Neuronal stem cell (in vitro differentiated cells): ENCODE measurements at regions not wholly inside any gene's neighbourhood (a gene's known extent, or its start where the extent isn't known, plus 50 kb on each side); places are given as distances from the start of the nearest gene placed in this dataset.

Experiments used
- DNase-seq: peaks from one replicate; pipeline ENCODE4 v3.0.0-alpha.2; 2013; ENCODE audit warnings: low spot score
- H2AFZ ChIP-seq: one replicate; pipeline ENCODE4 v1.6.1; 2013; ENCODE audit warnings: mild to moderate bottlenecking, low read length, inconsistent platforms
- H2AK5ac ChIP-seq: 2 replicates; pipeline ENCODE4 v1.6.1; 2013; ENCODE audit warnings: low read depth, mild to moderate bottlenecking, inconsistent platforms, low read length, moderate library complexity, mixed read lengths
- H2BK120ac ChIP-seq: 2 replicates; pipeline ENCODE4 v1.6.1; 2013; ENCODE audit warnings: low read depth, mild to moderate bottlenecking, inconsistent platforms, low read length, moderate library complexity, mixed read lengths
- H2BK12ac ChIP-seq: one replicate; pipeline ENCODE4 v1.6.1; 2013; ENCODE audit warnings: low read length, inconsistent platforms
- H2BK15ac ChIP-seq: 2 replicates; pipeline ENCODE4 v1.6.1; 2013; ENCODE audit warnings: mild to moderate bottlenecking, low read length, inconsistent platforms, mixed read lengths
- H2BK5ac ChIP-seq: one replicate; pipeline ENCODE4 v1.6.1; 2013; ENCODE audit warnings: inconsistent platforms, mild to moderate bottlenecking, low read length, moderate library complexity
- H3K14ac ChIP-seq: one replicate; pipeline ENCODE4 v1.6.1; 2013; ENCODE audit warnings: low read length, inconsistent platforms
- H3K18ac ChIP-seq: 2 replicates; pipeline ENCODE4 v1.6.1; 2013; ENCODE audit warnings: low read length, inconsistent platforms
- H3K23ac ChIP-seq: 2 replicates; pipeline ENCODE4 v1.6.1; 2013; ENCODE audit warnings: low read depth, mild to moderate bottlenecking, mixed read lengths, low read length, inconsistent platforms; ENCODE audit not compliant: poor library complexity
- H3K27ac ChIP-seq: replicated peaks from 3 replicates; pipeline ENCODE4 v1.5.1; 2013; ENCODE audit warnings: low read length, inconsistent platforms
- H3K27me3 ChIP-seq, 3 experiments: 2 replicates each; pipeline ENCODE4 v1.6.1; 2013; ENCODE audit warnings: low read length in 3 of 3, mild to moderate bottlenecking in 2 of 3, inconsistent platforms in 1 of 3, low read depth in 1 of 3, mixed read lengths in 1 of 3, moderate library complexity in 1 of 3; ENCODE audit not compliant: control insufficient read depth in 3 of 3, insufficient read depth in 3 of 3
- H3K36me3 ChIP-seq, 2 donors: replicated peaks in 1 of 2; 2 replicates each; pipeline ENCODE4 v1.6.1; 2013; ENCODE audit warnings: low read length in 2 of 2; ENCODE audit not compliant: control insufficient read depth in 2 of 2, insufficient read depth in 2 of 2
- H3K4ac ChIP-seq: 2 replicates; pipeline ENCODE4 v1.6.1; 2013; ENCODE audit warnings: inconsistent platforms, mild to moderate bottlenecking, low read length, moderate library complexity
- H3K4me1 ChIP-seq, 2 donors: 1 replicate in 1 of 2; 2 replicates in 1 of 2; pipeline ENCODE4 v1.6.1; 2013; ENCODE audit warnings: low read length in 2 of 2, low read depth in 1 of 2; ENCODE audit not compliant: control insufficient read depth in 2 of 2, insufficient read depth in 1 of 2
- H3K4me2 ChIP-seq: one replicate; pipeline ENCODE4 v1.6.1; 2013; ENCODE audit warnings: mild to moderate bottlenecking, low read length, inconsistent platforms; ENCODE audit not compliant: insufficient read depth, poor library complexity, severe bottlenecking
- H3K4me3 ChIP-seq, 2 donors: 2 replicates each; pipeline ENCODE4 v1.5.1; 2013; ENCODE audit warnings: low read length in 2 of 2, mild to moderate bottlenecking in 2 of 2, inconsistent platforms in 1 of 2, moderate library complexity in 1 of 2
- H3K79me1 ChIP-seq: one replicate; pipeline ENCODE4 v1.6.1; 2013; ENCODE audit warnings: low read depth, mild to moderate bottlenecking, inconsistent platforms, low read length, moderate library complexity
- H3K9ac ChIP-seq: one replicate; pipeline ENCODE4 v1.6.1; 2013; ENCODE audit warnings: mild to moderate bottlenecking, low read depth, low read length, inconsistent platforms; ENCODE audit not compliant: poor library complexity
- H3K9me3 ChIP-seq, 2 donors: replicated peaks in 1 of 2; 2 replicates each; pipeline versions ENCODE3 to v1.6.1; 2013; ENCODE audit warnings: low read length in 2 of 2, mild to moderate bottlenecking in 2 of 2, inconsistent platforms in 1 of 2, low read depth in 1 of 2, mixed read lengths in 1 of 2, moderate library complexity in 1 of 2; ENCODE audit not compliant: control insufficient read depth in 2 of 2, insufficient read depth in 1 of 2
- H4K8ac ChIP-seq: one replicate; pipeline ENCODE4 v1.6.1; 2013; ENCODE audit warnings: low read depth, mild to moderate bottlenecking, inconsistent platforms, low read length, moderate library complexity
- H4K91ac ChIP-seq: one replicate; pipeline ENCODE4 v1.6.1; 2013; ENCODE audit warnings: low read length, low read depth, mild to moderate bottlenecking, inconsistent platforms; ENCODE audit not compliant: poor library complexity
- WGBS, 2 donors: extraction: QIAGEN DNeasy Blood & Tissue Kit; methylation state at CpG; one replicate each; pipeline ENCODE4 v1.1.7; 2013; ENCODE audit warnings: missing lambda C conversion rate in 2 of 2, mixed read lengths in 1 of 2; ENCODE audit not compliant: insufficient read length in 2 of 2, insufficient replicate concordance in 1 of 2; ENCODE audit errors: extremely low coverage in 2 of 2; 5-methylcytosine and 5-hydroxymethylcytosine counted together

GRCh38 chr9:91048749-91049148, 247.1 kb downstream of the SYK start:
- H4K91ac ChIP-seq, result no peak overlapping the region
- H3K14ac ChIP-seq, result no peak overlapping the region
- no peak overlapping the region for H3K9ac ChIP-seq
- H3K79me1 ChIP-seq, result no peaks in the 10 kb centered on the region
- no CpG with 5 or more reads among the region's 2 CpGs for WGBS, 2 donors
- H3K27me3 ChIP-seq, result peaks cover 0 to 2% (median 0%) of the 10 kb centered on the region in 3 experiments
- H3K4ac ChIP-seq, result no peak overlapping the region
- H2AFZ ChIP-seq, result no peak overlapping the region
- H4K8ac ChIP-seq, result no peak overlapping the region
- H3K9me3 ChIP-seq, result no peaks in the 10 kb centered on the region
- no peak overlapping the region for H3K18ac ChIP-seq
- no peak overlapping the region for H3K23ac ChIP-seq
- H3K4me1 ChIP-seq, result peaks cover 0 to 1% of the 10 kb centered on the region in 2 donors
- H3K4me2 ChIP-seq, result no peak overlapping the region
- no peak overlapping the region for H2BK15ac ChIP-seq
- H3K36me3 ChIP-seq, result no peaks in the 10 kb centered on the region
- no peak overlapping the region for H2BK5ac ChIP-seq
- no peak overlapping the region for H2BK120ac ChIP-seq
- no peak overlapping the region for H2BK12ac ChIP-seq
- no peak overlapping the region for H3K4me3 ChIP-seq
- no peak overlapping the region for H2AK5ac ChIP-seq
- no peak for DNase-seq
- H3K27ac ChIP-seq, result no peak overlapping the region

DNA sequence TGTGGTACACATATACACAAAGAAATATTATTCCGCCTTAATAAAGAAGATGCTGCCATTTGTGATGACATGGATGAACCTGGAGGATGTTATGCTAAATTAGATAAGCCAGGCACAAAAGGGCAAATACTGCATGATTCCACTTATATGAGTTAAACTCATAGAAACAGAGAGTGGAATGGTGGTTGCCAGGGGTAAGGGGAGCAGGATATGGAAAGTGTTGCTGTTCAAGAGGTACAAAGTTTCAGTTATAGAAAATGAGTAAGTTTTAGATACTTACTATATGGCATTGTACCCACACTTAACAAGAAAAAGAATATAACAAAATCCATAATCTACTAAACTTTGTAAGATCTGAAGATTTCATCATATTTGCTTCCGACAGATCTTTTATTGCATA, 252.2 kb downstream of the SYK start:
- H2AK5ac ChIP-seq, result no peak overlapping the region

DNA sequence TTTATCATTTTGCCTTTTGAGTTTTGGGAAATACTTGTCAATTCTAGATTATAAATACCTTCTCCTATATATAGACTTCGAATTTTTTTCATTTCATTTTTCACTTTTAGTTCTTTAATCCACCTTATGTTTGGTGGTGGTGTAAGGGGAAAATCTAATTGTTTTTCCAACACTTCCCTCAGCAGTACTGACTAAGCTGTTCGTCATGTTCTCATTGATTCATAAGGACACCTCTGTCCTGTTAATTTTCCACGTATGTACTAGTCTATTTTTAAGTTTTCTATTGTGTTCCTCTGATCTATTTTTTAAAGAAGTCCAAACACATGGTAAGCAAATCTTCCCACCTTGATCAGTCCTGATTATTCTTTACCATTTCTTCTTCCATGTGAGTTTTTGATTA, 254.2 kb downstream of the SYK start:
- Histone ChIP-seq H3K9me3 (no peaks in the 10 kb centered on the region), H4K91ac (no peak overlapping the region), H4K8ac (no peak overlapping the region), H2BK5ac (no peak overlapping the region), H3K4me3 (no peak overlapping the region), H2BK15ac (no peak overlapping the region), H3K27ac (no peak overlapping the region), H3K79me1 (no peaks in the 10 kb centered on the region), H3K18ac (no peak overlapping the region), H2BK120ac (no peak overlapping the region), H3K9ac (no peak overlapping the region), H3K14ac (no peak overlapping the region), H2AK5ac (no peak overlapping the region), H3K36me3 (no peaks in the 10 kb centered on the region), H3K4me1 (no peaks in the 10 kb centered on the region), H3K23ac (no peak overlapping the region), H2AFZ (no peak overlapping the region), H3K27me3 (no peaks in the 10 kb centered on the region), H3K4me2 (no peak overlapping the region), H3K4ac (no peak overlapping the region), H2BK12ac (no peak overlapping the region)
- WGBS, 2 donors, result no CpG with 5 or more reads among the region's 3 CpGs
- no peak for DNase-seq

More for the DNA sequence above, 252.2 kb downstream of the SYK start:
- no peak overlapping the region for H2BK12ac ChIP-seq
- H3K36me3 ChIP-seq, result no peaks in the 10 kb centered on the region
- WGBS, 2 donors, result no CpG with 5 or more reads among the region's 2 CpGs
- H2BK15ac ChIP-seq, result no peak overlapping the region
- H4K91ac ChIP-seq, result no peak overlapping the region
- no peaks in the 10 kb centered on the region for H3K79me1 ChIP-seq
- H3K4me2 ChIP-seq, result no peak overlapping the region
- no peak overlapping the region for H2AFZ ChIP-seq
- H3K27me3 ChIP-seq, result no peaks in the 10 kb centered on the region
- no peak overlapping the region for H3K4me3 ChIP-seq
- no peak overlapping the region for H3K27ac ChIP-seq
- H3K4me1 ChIP-seq, result no peaks in the 10 kb centered on the region
- DNase-seq, result no peak
- no peak overlapping the region for H3K18ac ChIP-seq
- H3K14ac ChIP-seq, result no peak overlapping the region
- no peak overlapping the region for H3K4ac ChIP-seq
- no peak overlapping the region for H3K9ac ChIP-seq
- no peak overlapping the region for H3K23ac ChIP-seq
- no peaks in the 10 kb centered on the region for H3K9me3 ChIP-seq
- H4K8ac ChIP-seq, result no peak overlapping the region
- H2BK5ac ChIP-seq, result no peak overlapping the region
- H2BK120ac ChIP-seq, result no peak overlapping the region

DNA sequence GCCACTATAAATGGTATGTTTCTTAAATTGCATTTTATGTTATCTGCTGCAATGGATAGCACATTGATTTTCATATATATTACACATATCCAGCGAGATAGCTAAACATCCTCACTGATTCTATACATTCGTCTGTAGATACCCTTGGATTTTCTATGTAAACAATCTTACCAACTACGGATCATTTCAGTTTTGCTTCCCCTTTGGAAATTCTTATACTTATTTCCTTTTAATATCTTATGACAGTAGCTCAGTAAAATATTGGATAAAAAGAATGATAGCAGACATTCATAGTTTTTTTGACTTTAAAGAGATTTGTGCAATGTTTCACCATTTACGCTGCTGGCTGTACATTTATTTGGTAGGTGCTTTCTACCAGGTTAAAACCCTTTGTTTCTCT, 254.9 kb downstream of the SYK start:
- H2BK120ac ChIP-seq, result no peak overlapping the region
- no peak overlapping the region for H3K23ac ChIP-seq
- H3K36me3 ChIP-seq, result no peaks in the 10 kb centered on the region
- no peaks in the 10 kb centered on the region for H3K79me1 ChIP-seq
- no peak overlapping the region for H2BK5ac ChIP-seq
- H3K4me3 ChIP-seq, result no peak overlapping the region
- no peak overlapping the region for H3K9ac ChIP-seq
- no peak overlapping the region for H3K4ac ChIP-seq
- no peak overlapping the region for H2AK5ac ChIP-seq
- H2BK12ac ChIP-seq, result no peak overlapping the region
- H2BK15ac ChIP-seq, result no peak overlapping the region
- no peak overlapping the region for H4K8ac ChIP-seq
- no peak overlapping the region for H3K18ac ChIP-seq
- H3K27me3 ChIP-seq, result no peaks in the 10 kb centered on the region
- no peaks in the 10 kb centered on the region for H3K9me3 ChIP-seq
- no peak overlapping the region for H3K14ac ChIP-seq
- H3K4me1 ChIP-seq, result no peaks in the 10 kb centered on the region
- no peak overlapping the region for H3K27ac ChIP-seq
- no peak overlapping the region for H2AFZ ChIP-seq
- no peak for DNase-seq
- no peak overlapping the region for H3K4me2 ChIP-seq
- no peak overlapping the region for H4K91ac ChIP-seq
- WGBS, 2 donors, result no CpG with 5 or more reads among the region's 4 CpGs
